ENCODE measurements at regions not wholly inside any gene's neighbourhood (a gene's known extent, or its start where the extent isn't known, plus 50 kb on each side); places are given as distances from the start of the nearest gene placed in this dataset.

GRCh38 chr6:156185113-156185512, 592.1 kb upstream of the ARID1B start:
- TF ChIP-seq CTCF (IDR thresholded peaks at IDR 0.05) (no peak), EP300 (IDR thresholded peaks at IDR 0.05) (no peak)
